ENCODE measurements at regions not wholly inside any gene's neighbourhood (a gene's known extent, or its start where the extent isn't known, plus 50 kb on each side); places are given as distances from the start of the nearest gene placed in this dataset.

- Histone ChIP-seq H3K4me3 (replicated peaks in 1 of 2; ENCODE audit: low read depth in 1 of 2, low read length in 2 of 2) (no peak overlapping the region), H3K27ac (ENCODE audit: low read depth, low read length) (no peak overlapping the region), H3K4me1 (ENCODE audit: control insufficient read depth in 1 of 2, insufficient read depth in 2 of 2, low read length in 2 of 2) (no peaks in the 10 kb centered on the region), H3K9ac (ENCODE audit: low read length) (no peak overlapping the region), H3K4me2 (ENCODE audit: low read length) (no peak overlapping the region), H3K9me2 (ENCODE audit: insufficient read depth) (no peaks in the 10 kb centered on the region), H4K20me1 (ENCODE audit: insufficient read depth) (no peaks in the 10 kb centered on the region), H3K79me2 (ENCODE audit: insufficient read depth, low read length) (no peaks in the 10 kb centered on the region), H3K9me3 (ENCODE audit: control insufficient read depth in 1 of 2, insufficient read depth in 1 of 2, low read depth in 1 of 2, low read length in 2 of 2) (no peaks in the 10 kb centered on the region), H3K27me3 (ENCODE audit: insufficient read depth, low read length) (peaks cover 7% of the 10 kb centered on the region; the same call in 1 of the 2 replicates), H3K36me3 (ENCODE audit: control insufficient read depth in 1 of 2, insufficient read depth in 2 of 2, low read length in 2 of 2) (no peaks in the 10 kb centered on the region), H2AFZ (ENCODE audit: low read depth, low read length, poor library complexity, severe bottlenecking) (no peak overlapping the region)
- DNase-seq (ENCODE audit: low read depth, low spot score) (no peak), ATAC-seq (no peak)
- no TSS peak for BruUV-seq (replicated peaks)
- intact Hi-C loops (cut with micrococcal nuclease): no loop called here
- TF ChIP-seq SP1 (IDR thresholded peaks at IDR 0.05; ENCODE audit: low read depth) (no peak), ZFX (IDR thresholded peaks at IDR 0.05) (no peak), EZH2 (IDR thresholded peaks at IDR 0.05) (no peak), ATF3 (IDR thresholded peaks at IDR 0.05) (no peak), CEBPB (IDR thresholded peaks at IDR 0.05; ENCODE audit: low read depth) (no peak), EGR1 (IDR thresholded peaks at IDR 0.05; ENCODE audit: low read depth) (no peak), POLR2A (IDR thresholded peaks at IDR 0.05; ENCODE audit: borderline replicate concordance, extremely low read depth, insufficient read depth, insufficient read length) (no peak), REST (IDR thresholded peaks at IDR 0.05; ENCODE audit: low read depth) (no peak), ZNF274 (IDR thresholded peaks at IDR 0.05; ENCODE audit: low read depth, low read length) (no peak), MAX (IDR thresholded peaks at IDR 0.05) (no peak), FOSL1 (IDR thresholded peaks at IDR 0.05; ENCODE audit: low read depth) (no peak), SIN3A (IDR thresholded peaks at IDR 0.05; ENCODE audit: low read depth) (no peak), YY1 (IDR thresholded peaks at IDR 0.05; ENCODE audit: extremely low read depth, insufficient replicate concordance, low read depth, low read length) (no peak), TCF7L2 (IDR thresholded peaks at IDR 0.05; ENCODE audit: borderline replicate concordance, extremely low read depth, insufficient read depth, insufficient read length) (no peak), CTCF (IDR thresholded peaks at IDR 0.05 in 2 of 3, conservative IDR thresholded peaks at IDR 0.05 in 1 of 3; ENCODE audit: borderline replicate concordance in 1 of 3, insufficient read depth in 1 of 3, low read depth in 2 of 3, low read length in 2 of 3) (no peak), ZBTB33 (IDR thresholded peaks at IDR 0.05; ENCODE audit: extremely low read depth, insufficient replicate concordance, low read length) (no peak), RAD21 (IDR thresholded peaks at IDR 0.05; ENCODE audit: low read depth) (no peak), CBX3 (IDR thresholded peaks at IDR 0.05; ENCODE audit: low read depth) (no peak)
- POLR2A ChIA-PET: no interaction called here
- CTCF ChIA-PET: no interaction called here
- RAD21 ChIA-PET (ENCODE audit: low non-redundant PET in 1 of 2, low total read pairs in 2 of 2, uncharacterized antibody in 2 of 2, unreplicated experiment in 2 of 2): no interaction called here
These were observed 633.5 kb downstream of the BCOR start for GRCh38 chrX:39464253-39464652.

Measured in HCT116 (cell line).